IPS-18a (cell line): ENCODE measurements at regions not wholly inside any gene's neighbourhood (a gene's known extent, or its start where the extent isn't known, plus 50 kb on each side); places are given as distances from the start of the nearest gene placed in this dataset.
"Not testable (repeated sequence)": the region's sequence is repeated elsewhere in the genome, so short reads cannot be mapped to it uniquely, and the experiment has no call there.

Experiments
- H3K27ac ChIP-seq: one replicate; pipeline ENCODE4 v1.5.1; 2013; ENCODE audit warnings: low read length
- H3K27me3 ChIP-seq: one replicate; pipeline ENCODE4 v1.6.1; 2013; ENCODE audit warnings: mild to moderate bottlenecking, low read length; ENCODE audit not compliant: control insufficient read depth, insufficient read depth
- H3K36me3 ChIP-seq: one replicate; pipeline ENCODE4 v1.6.1; 2013; ENCODE audit warnings: low read depth, low read length; ENCODE audit not compliant: control insufficient read depth
- H3K4me1 ChIP-seq: one replicate; pipeline ENCODE4 v1.6.1; 2013; ENCODE audit warnings: low read depth, low read length; ENCODE audit not compliant: control insufficient read depth
- H3K4me3 ChIP-seq: one replicate; pipeline ENCODE4 v1.5.1; 2013; ENCODE audit warnings: low read length
- H3K9ac ChIP-seq: one replicate; pipeline ENCODE4 v1.6.1; 2013; ENCODE audit warnings: mild to moderate bottlenecking, low read length, moderate library complexity
- H3K9me3 ChIP-seq: one replicate; pipeline ENCODE4 v1.6.1; 2013; ENCODE audit warnings: low read depth, low read length; ENCODE audit not compliant: control insufficient read depth

- Histone ChIP-seq H3K27me3 (no peaks in the 10 kb centered on the region), H3K4me3 (no peak overlapping the region), H3K4me1 (no peaks in the 10 kb centered on the region), H3K27ac (no peak overlapping the region), H3K9ac (no peak overlapping the region), H3K9me3 (no peaks in the 10 kb centered on the region), H3K36me3 (no peaks in the 10 kb centered on the region)
Measured at GRCh38 chr10:44724415-44725174, 186.5 kb upstream of the TMEM72 start.

- no peaks in the 10 kb centered on the region for H3K4me1 ChIP-seq
- H3K9me3 ChIP-seq, result no peaks in the 10 kb centered on the region
- H3K27me3 ChIP-seq, result no peaks in the 10 kb centered on the region
- H3K36me3 ChIP-seq, result no peaks in the 10 kb centered on the region
- H3K9ac ChIP-seq, result no peak overlapping the region
- H3K27ac ChIP-seq, result no peak overlapping the region
- no peak overlapping the region for H3K4me3 ChIP-seq
Measured at GRCh38 chr10:44725404-44725803, 185.7 kb upstream of the TMEM72 start.

DNA sequence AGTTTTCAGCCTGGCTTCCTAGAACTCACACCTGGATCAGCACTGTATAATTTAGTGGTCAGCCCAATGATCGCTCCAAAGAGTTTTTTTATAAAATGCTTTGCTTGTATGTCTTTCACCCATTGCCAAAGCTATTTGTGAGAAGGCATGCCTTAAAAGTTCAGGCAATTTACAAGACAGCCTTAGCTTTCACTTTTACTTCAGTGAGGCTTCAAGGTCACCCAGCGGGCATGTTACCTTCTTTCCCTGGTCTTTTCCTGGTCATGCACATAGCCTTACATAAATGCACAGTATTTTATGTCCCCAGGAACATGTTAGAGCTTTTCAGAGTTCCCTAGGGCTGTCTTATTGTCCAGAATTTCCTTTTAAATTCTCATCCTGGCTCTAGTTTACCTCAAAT, 179.9 kb upstream of the TMEM72 start:
- Histone ChIP-seq H3K9me3 (no peaks in the 10 kb centered on the region), H3K36me3 (no peaks in the 10 kb centered on the region), H3K9ac (no peak overlapping the region), H3K4me1 (no peaks in the 10 kb centered on the region), H3K4me3 (no peak overlapping the region), H3K27ac (no peak overlapping the region), H3K27me3 (no peaks in the 10 kb centered on the region)

- Histone ChIP-seq H3K27ac (no peak overlapping the region), H3K9ac (no peak overlapping the region)
Measured at GRCh38 chr10:44733501-44734488, 177.3 kb upstream of the TMEM72 start.

GRCh38 chr10:44742248-44742647, 168.9 kb upstream of the TMEM72 start:
- Histone ChIP-seq H3K27me3 (no peaks in the 10 kb centered on the region), H3K9me3 (no peaks in the 10 kb centered on the region), H3K9ac (no peak overlapping the region), H3K4me3 (no peak overlapping the region), H3K27ac (no peak overlapping the region), H3K4me1 (no peaks in the 10 kb centered on the region), H3K36me3 (no peaks in the 10 kb centered on the region)

More at GRCh38 chr10:44733501-44734488, 177.3 kb upstream of the TMEM72 start:
- H3K4me3 ChIP-seq, result no peak overlapping the region
- no peaks in the 10 kb centered on the region for H3K9me3 ChIP-seq
- no peaks in the 10 kb centered on the region for H3K27me3 ChIP-seq
- no peaks in the 10 kb centered on the region for H3K4me1 ChIP-seq
- no peaks in the 10 kb centered on the region for H3K36me3 ChIP-seq

DNA sequence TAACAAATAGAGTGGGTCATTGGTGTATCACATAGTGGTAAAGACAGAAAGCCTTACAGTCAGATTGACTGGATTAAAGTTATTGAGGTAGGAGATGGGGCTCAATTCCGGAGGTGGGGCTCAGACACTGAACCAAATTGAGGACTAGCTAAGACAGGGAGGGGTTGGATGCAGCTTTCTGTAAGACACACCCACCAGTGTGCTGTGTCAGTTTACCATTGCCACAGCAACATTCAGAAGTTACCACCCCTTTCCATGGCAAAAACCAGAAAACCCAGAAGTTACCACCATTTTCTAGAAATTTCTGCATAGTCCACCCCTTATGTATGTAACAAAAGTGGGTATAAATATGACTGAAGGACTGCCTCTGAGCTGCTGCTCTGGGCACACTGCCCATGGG, 167.6 kb upstream of the TMEM72 start:
- no peak overlapping the region for H3K9ac ChIP-seq
- H3K36me3 ChIP-seq, result no peaks in the 10 kb centered on the region
- H3K27ac ChIP-seq, result no peak overlapping the region
- H3K4me3 ChIP-seq, result no peak overlapping the region
- no peaks in the 10 kb centered on the region for H3K4me1 ChIP-seq
- no peaks in the 10 kb centered on the region for H3K9me3 ChIP-seq
- no peaks in the 10 kb centered on the region for H3K27me3 ChIP-seq

DNA sequence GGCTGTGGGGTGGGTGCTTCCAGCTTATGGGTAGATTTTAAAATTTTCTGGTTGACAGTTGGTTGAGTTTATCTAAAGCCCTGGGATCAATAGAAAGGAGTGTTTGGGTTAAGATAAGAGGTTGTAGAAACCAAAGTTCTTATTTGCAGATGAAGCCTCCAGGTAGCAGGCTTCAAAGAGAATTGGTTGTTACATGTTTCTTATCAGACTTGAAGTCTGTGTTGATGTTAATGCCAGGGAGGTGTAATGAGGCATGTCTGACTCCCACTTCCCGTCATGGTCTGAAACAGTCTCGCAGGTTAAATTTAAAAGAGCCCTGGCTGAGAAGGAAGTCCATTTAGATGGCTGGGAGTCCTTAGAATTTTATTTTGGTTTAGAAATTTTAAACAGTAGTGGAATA, 165.2 kb upstream of the TMEM72 start:
- no peak overlapping the region for H3K9ac ChIP-seq
- H3K27me3 ChIP-seq, result no peaks in the 10 kb centered on the region
- H3K4me3 ChIP-seq, result no peak overlapping the region
- no peaks in the 10 kb centered on the region for H3K4me1 ChIP-seq
- no peaks in the 10 kb centered on the region for H3K36me3 ChIP-seq
- no peak overlapping the region for H3K27ac ChIP-seq
- no peaks in the 10 kb centered on the region for H3K9me3 ChIP-seq

GRCh38 chr10:44747593-44748172, 163.5 kb upstream of the TMEM72 start:
- Histone ChIP-seq H3K4me1 (no peaks in the 10 kb centered on the region), H3K9ac (no peak overlapping the region), H3K4me3 (no peak overlapping the region), H3K9me3 (no peaks in the 10 kb centered on the region), H3K27me3 (no peaks in the 10 kb centered on the region), H3K36me3 (no peaks in the 10 kb centered on the region), H3K27ac (no peak overlapping the region)

GRCh38 chr10:44749151-44749550, 162.0 kb upstream of the TMEM72 start:
- no peaks in the 10 kb centered on the region for H3K9me3 ChIP-seq
- no peaks in the 10 kb centered on the region for H3K4me1 ChIP-seq
- H3K4me3 ChIP-seq, result no peak overlapping the region
- H3K36me3 ChIP-seq, result no peaks in the 10 kb centered on the region
- no peak overlapping the region for H3K9ac ChIP-seq
- H3K27ac ChIP-seq, result no peak overlapping the region
- no peaks in the 10 kb centered on the region for H3K27me3 ChIP-seq

- Histone ChIP-seq H3K9ac (no peak overlapping the region), H3K4me3 (no peak overlapping the region), H3K4me1 (no peaks in the 10 kb centered on the region), H3K36me3 (no peaks in the 10 kb centered on the region), H3K27ac (no peak overlapping the region), H3K9me3 (no peaks in the 10 kb centered on the region), H3K27me3 (no peaks in the 10 kb centered on the region)
Measured at GRCh38 chr10:44752451-44753441, 158.4 kb upstream of the TMEM72 start.

GRCh38 chr10:44754355-44754754, 156.8 kb upstream of the TMEM72 start:
- H3K9ac ChIP-seq, H3K27me3 ChIP-seq, H3K4me3 ChIP-seq, H3K4me1 ChIP-seq, H3K36me3 ChIP-seq, H3K9me3 ChIP-seq, H3K27ac ChIP-seq: not testable (repeated sequence)
